T-helper 17 cell (primary cell): ENCODE measurements at regions not wholly inside any gene's neighbourhood (a gene's known extent, or its start where the extent isn't known, plus 50 kb on each side); places are given as distances from the start of the nearest gene placed in this dataset.

ENCODE experiments used
- ATAC-seq: fragments of 150-1000 bp; cut with Tn5 transposase; 2 replicates; pipeline ENCODE4 v1.10.0; 2021; ENCODE audit warnings: mild to moderate bottlenecking, moderate library complexity
- DNase-seq, 3 donors: peaks; one replicate each; pipeline versions ENCODE4 v3.0.0 to v3.0.0-alpha.2; 2020 to 2021
- H3K9me3 ChIP-seq: one replicate; pipeline ENCODE4 v1.7.0; 2013; ENCODE audit warnings: low read length, mild to moderate bottlenecking; ENCODE audit not compliant: control insufficient read depth, poor library complexity, severe bottlenecking
- H3K27ac Mint-ChIP-seq: one replicate; pipeline ENCODE4 v1.8.0; 2022; ENCODE audit warnings: mild to moderate bottlenecking, moderate library complexity, mixed read lengths
- H3K27me3 Mint-ChIP-seq: one replicate; pipeline ENCODE4 v1.8.0; 2022; ENCODE audit warnings: mixed read lengths
- H3K36me3 Mint-ChIP-seq: one replicate; pipeline ENCODE4 v1.8.0; 2022; ENCODE audit warnings: low read depth, mixed read lengths
- H3K4me1 Mint-ChIP-seq: one replicate; pipeline ENCODE4 v1.8.0; 2022; ENCODE audit warnings: mild to moderate bottlenecking, mixed read lengths
- H3K4me3 Mint-ChIP-seq: one replicate; pipeline ENCODE4 v1.8.0; 2022; ENCODE audit warnings: mild to moderate bottlenecking, moderate library complexity, mixed read lengths

GRCh38 chr3:16658004-16658924 is 53.0 kb upstream of the DAZL start:
- no peak for ATAC-seq
- no peak overlapping the region for H3K4me3 Mint-ChIP-seq
- H3K36me3 Mint-ChIP-seq = no peaks in the 10 kb centered on the region
- H3K27ac Mint-ChIP-seq = no peak overlapping the region
- peaks cover 21% of the 10 kb centered on the region for H3K27me3 Mint-ChIP-seq
- H3K4me1 Mint-ChIP-seq = no peaks in the 10 kb centered on the region
- no peak for DNase-seq
- no peaks in the 10 kb centered on the region for H3K9me3 ChIP-seq

- no peak overlapping the region for H3K27ac Mint-ChIP-seq
- H3K4me1 Mint-ChIP-seq = no peaks in the 10 kb centered on the region
- peaks cover 18% of the 10 kb centered on the region for H3K27me3 Mint-ChIP-seq
- ATAC-seq (no peak), DNase-seq (no peak)
- no peak overlapping the region for H3K4me3 Mint-ChIP-seq
- H3K9me3 ChIP-seq = no peaks in the 10 kb centered on the region
- no peaks in the 10 kb centered on the region for H3K36me3 Mint-ChIP-seq
Observed at GRCh38 chr3:16658925-16659793, 53.9 kb upstream of the DAZL start.

GRCh38 chr3:16663854-16664712 is 58.9 kb upstream of the DAZL start:
- peaks cover 29% of the 10 kb centered on the region for H3K27me3 Mint-ChIP-seq
- no peak overlapping the region for H3K4me3 Mint-ChIP-seq
- H3K36me3 Mint-ChIP-seq = no peaks in the 10 kb centered on the region
- no peak for DNase-seq
- ATAC-seq = no peak
- no peaks in the 10 kb centered on the region for H3K4me1 Mint-ChIP-seq
- no peak overlapping the region for H3K27ac Mint-ChIP-seq
- no peaks in the 10 kb centered on the region for H3K9me3 ChIP-seq

GRCh38 chr3:16665282-16665741 is 60.1 kb upstream of the DAZL start:
- Mint-ChIP-seq H3K27ac (no peak overlapping the region), H3K27me3 (peaks cover 24% of the 10 kb centered on the region), H3K4me3 (no peak overlapping the region), H3K36me3 (no peaks in the 10 kb centered on the region), H3K4me1 (no peaks in the 10 kb centered on the region)
- no peak for ATAC-seq
- DNase-seq = no peak
- H3K9me3 ChIP-seq = no peaks in the 10 kb centered on the region

- H3K27me3 Mint-ChIP-seq = peaks cover 24% of the 10 kb centered on the region
- no peaks in the 10 kb centered on the region for H3K9me3 ChIP-seq
- H3K4me3 Mint-ChIP-seq = no peak overlapping the region
- ATAC-seq (no peak), DNase-seq (no peak)
- no peak overlapping the region for H3K27ac Mint-ChIP-seq
- no peaks in the 10 kb centered on the region for H3K36me3 Mint-ChIP-seq
- H3K4me1 Mint-ChIP-seq = no peaks in the 10 kb centered on the region
Observed at GRCh38 chr3:16666206-16666605, 61.0 kb upstream of the DAZL start.

GRCh38 chr3:16667633-16668032 is 62.4 kb upstream of the DAZL start:
- no peak for ATAC-seq
- Mint-ChIP-seq H3K36me3 (no peaks in the 10 kb centered on the region), H3K4me1 (no peaks in the 10 kb centered on the region), H3K4me3 (no peak overlapping the region), H3K27ac (no peak overlapping the region), H3K27me3 (peaks cover 24% of the 10 kb centered on the region)
- no peak for DNase-seq
- H3K9me3 ChIP-seq = no peaks in the 10 kb centered on the region

- H3K9me3 ChIP-seq = no peaks in the 10 kb centered on the region
- ATAC-seq (no peak), DNase-seq (no peak)
- no peaks in the 10 kb centered on the region for H3K4me1 Mint-ChIP-seq
- H3K4me3 Mint-ChIP-seq = no peak overlapping the region
- H3K36me3 Mint-ChIP-seq = no peaks in the 10 kb centered on the region
- H3K27ac Mint-ChIP-seq = no peak overlapping the region
- H3K27me3 Mint-ChIP-seq = peaks cover 14% of the 10 kb centered on the region
Observed at GRCh38 chr3:16668776-16669545, 63.7 kb upstream of the DAZL start.

- Mint-ChIP-seq H3K4me1 (no peaks in the 10 kb centered on the region), H3K36me3 (no peaks in the 10 kb centered on the region), H3K27ac (no peak overlapping the region), H3K27me3 (peaks cover 14% of the 10 kb centered on the region), H3K4me3 (no peak overlapping the region)
- no peak for DNase-seq
- no peaks in the 10 kb centered on the region for H3K9me3 ChIP-seq
- ATAC-seq = no peak
Observed at GRCh38 chr3:16670191-16670590, 65.0 kb upstream of the DAZL start.

GRCh38 chr3:16671690-16672089 is 66.5 kb upstream of the DAZL start:
- no peak overlapping the region for H3K27ac Mint-ChIP-seq
- DNase-seq (no peak), ATAC-seq (no peak)
- H3K4me1 Mint-ChIP-seq = no peaks in the 10 kb centered on the region
- no peak overlapping the region for H3K4me3 Mint-ChIP-seq
- H3K27me3 Mint-ChIP-seq = peaks cover 5% of the 10 kb centered on the region
- no peaks in the 10 kb centered on the region for H3K36me3 Mint-ChIP-seq
- H3K9me3 ChIP-seq = no peaks in the 10 kb centered on the region

GRCh38 chr3:16673530-16673929 is 68.3 kb upstream of the DAZL start:
- H3K36me3 Mint-ChIP-seq = no peaks in the 10 kb centered on the region
- H3K4me1 Mint-ChIP-seq = no peaks in the 10 kb centered on the region
- no peak for ATAC-seq

GRCh38 chr3:16675805-16676204 is 70.6 kb upstream of the DAZL start:
- DNase-seq (no peak), ATAC-seq (no peak)
- Mint-ChIP-seq H3K36me3 (no peaks in the 10 kb centered on the region), H3K27ac (no peak overlapping the region), H3K4me1 (no peaks in the 10 kb centered on the region), H3K4me3 (no peak overlapping the region), H3K27me3 (no peaks in the 10 kb centered on the region)
- H3K9me3 ChIP-seq = no peaks in the 10 kb centered on the region

More at GRCh38 chr3:16673530-16673929, 68.3 kb upstream of the DAZL start:
- Mint-ChIP-seq H3K27ac (no peak overlapping the region), H3K4me3 (no peak overlapping the region), H3K27me3 (no peaks in the 10 kb centered on the region)
- DNase-seq = no peak
- no peaks in the 10 kb centered on the region for H3K9me3 ChIP-seq

GRCh38 chr3:16686679-16687078 is 81.5 kb upstream of the DAZL start:
- Mint-ChIP-seq H3K27me3 (peaks cover 15% of the 10 kb centered on the region), H3K4me3 (no peak overlapping the region), H3K36me3 (no peaks in the 10 kb centered on the region), H3K27ac (no peak overlapping the region), H3K4me1 (no peaks in the 10 kb centered on the region)
- DNase-seq (no peak), ATAC-seq (no peak)
- H3K9me3 ChIP-seq = no peaks in the 10 kb centered on the region
